Activated CD8-positive, alpha-beta memory T cell treated with anti-CD3 and anti-CD28 coated beads, Interleukin-2, amount 50 U/mL, for 24 hours (primary cell): ENCODE measurements at regions not wholly inside any gene's neighbourhood (a gene's known extent, or its start where the extent isn't known, plus 50 kb on each side); places are given as distances from the start of the nearest gene placed in this dataset.
"Not testable (repeated sequence)": the region's sequence is repeated elsewhere in the genome, so short reads cannot be mapped to it uniquely, and the experiment has no call there.

Source experiments
- DNase-seq: peaks from one replicate; pipeline ENCODE4 v3.0.0-alpha.2; 2020; ENCODE audit errors: extremely low read depth

- no peak for DNase-seq
Observed at GRCh38 chr10:34957531-34957930, 132.6 kb downstream of the CUL2 start.

GRCh38 chr10:34956756-34957155, 133.4 kb downstream of the CUL2 start:
- DNase-seq: no peak

- DNase-seq: no peak
Observed at GRCh38 chr10:34955391-34955790, 134.8 kb downstream of the CUL2 start.

- DNase-seq: no peak
Observed at GRCh38 chr10:34954142-34954541, 136.0 kb downstream of the CUL2 start.

GRCh38 chr10:34951263-34951887, 136.3 kb upstream of the PARD3 start:
- DNase-seq: peak; percentile 15

GRCh38 chr10:34945951-34946522, 130.9 kb upstream of the PARD3 start:
- DNase-seq: not testable (repeated sequence)

- DNase-seq: no peak
Observed at GRCh38 chr10:34941471-34942357, 126.6 kb upstream of the PARD3 start.

- DNase-seq: no peak
Observed at GRCh38 chr10:34940436-34940835, 125.3 kb upstream of the PARD3 start.

GRCh38 chr10:34938399-34938670, 123.2 kb upstream of the PARD3 start:
- no peak for DNase-seq

GRCh38 chr10:34937643-34938398, 122.7 kb upstream of the PARD3 start:
- not testable (repeated sequence) for DNase-seq

GRCh38 chr10:34936061-34936460, 121.0 kb upstream of the PARD3 start:
- no peak for DNase-seq

GRCh38 chr10:34933676-34934075, 118.6 kb upstream of the PARD3 start:
- DNase-seq: no peak

- no peak for DNase-seq
Observed at GRCh38 chr10:34932235-34932634, 117.1 kb upstream of the PARD3 start.

GRCh38 chr10:34931216-34931615, 116.1 kb upstream of the PARD3 start:
- no peak for DNase-seq

- no peak for DNase-seq
Observed at GRCh38 chr10:34922138-34922537, 107.0 kb upstream of the PARD3 start.

GRCh38 chr10:34920578-34920977, 105.5 kb upstream of the PARD3 start:
- no peak for DNase-seq

GRCh38 chr10:34918776-34919315, 103.8 kb upstream of the PARD3 start:
- DNase-seq: no peak

GRCh38 chr10:34918060-34918775, 103.1 kb upstream of the PARD3 start:
- DNase-seq: no peak

GRCh38 chr10:34916314-34916713, 101.2 kb upstream of the PARD3 start:
- DNase-seq: no peak

- no peak for DNase-seq
Observed at GRCh38 chr10:34912771-34913170, 97.7 kb upstream of the PARD3 start.

GRCh38 chr10:34911661-34912205, 96.6 kb upstream of the PARD3 start:
- no peak for DNase-seq
